GM12892 (cell line): ENCODE measurements at regions not wholly inside any gene's neighbourhood (a gene's known extent, or its start where the extent isn't known, plus 50 kb on each side); places are given as distances from the start of the nearest gene placed in this dataset.

Experiments
- POLR2A ChIP-seq: IDR thresholded peaks from 2 replicates; pipeline ENCODE4 v1.6.1; 2011; ENCODE audit warnings: low read depth, low read length, control low read depth
- POLR2AphosphoS5 ChIP-seq: IDR thresholded peaks from 2 replicates; pipeline ENCODE4 v1.6.1; 2011; ENCODE audit warnings: low read depth, low read length, control low read depth

DNA sequence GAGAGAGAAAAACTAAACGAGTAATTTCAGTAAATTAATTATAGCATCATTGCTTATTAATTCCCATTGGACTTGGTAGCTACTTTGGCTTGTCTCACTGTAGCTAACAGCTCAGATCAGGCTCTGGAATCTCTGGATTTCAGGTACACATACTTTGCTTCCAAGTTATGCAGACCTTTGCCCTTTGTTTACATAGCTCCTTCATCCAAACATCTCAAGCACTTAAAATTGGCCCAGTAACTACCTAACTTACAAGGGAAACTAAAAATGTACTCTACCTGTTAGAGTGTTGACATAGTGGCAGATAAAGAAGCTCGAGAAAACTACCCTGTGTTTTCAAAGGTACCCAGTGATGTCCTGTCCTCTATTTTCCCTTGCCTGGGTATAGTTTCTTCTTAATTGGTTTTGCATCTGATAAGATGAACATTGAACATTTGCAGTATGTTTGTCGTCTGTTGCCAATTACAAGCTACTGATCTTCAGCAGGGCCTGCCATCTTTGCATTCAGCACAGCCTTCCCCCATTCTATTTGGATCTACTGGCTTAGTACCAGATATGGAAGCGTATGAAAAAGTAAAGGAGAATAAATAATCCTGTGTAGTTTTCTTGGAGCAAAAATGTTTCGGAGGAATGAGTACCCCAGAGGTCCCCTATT, 601.5 kb upstream of the FANCL start:
- TF ChIP-seq POLR2A (no peak), POLR2AphosphoS5 (no peak)
